GM12891 (cell line): ENCODE measurements at regions not wholly inside any gene's neighbourhood (a gene's known extent, or its start where the extent isn't known, plus 50 kb on each side); places are given as distances from the start of the nearest gene placed in this dataset.

Source experiments
- POLR2AphosphoS5 ChIP-seq: IDR thresholded peaks from 2 replicates; pipeline ENCODE4 v1.6.1; 2011; ENCODE audit warnings: low read depth, low read length, control low read depth
- POU2F2 ChIP-seq: IDR thresholded peaks from 2 replicates; pipeline ENCODE4 v1.6.1; 2011; ENCODE audit warnings: low read depth, mild to moderate bottlenecking, control low read depth, low read length, moderate library complexity

- TF ChIP-seq POLR2AphosphoS5, result no peak
- TF ChIP-seq POU2F2, result no peak
Observed at GRCh38 chr17:83190004-83190385, 110.6 kb downstream of the METRNL start.
